HG03439 (cell line): ENCODE measurements at regions not wholly inside any gene's neighbourhood (a gene's known extent, or its start where the extent isn't known, plus 50 kb on each side); places are given as distances from the start of the nearest gene placed in this dataset.

ENCODE experiments used
- ATAC-seq: cut with Tn5 transposase; IDR thresholded peaks from one replicate; pipeline ENCODE4 v1.9.1; 2021; ENCODE audit warnings: mild to moderate bottlenecking, moderate library complexity; ENCODE audit not compliant: unreplicated experiment

- ATAC-seq: no peak
Observed at GRCh38 chr2:156099382-156099781, 233.1 kb downstream of the NR4A2 start.

GRCh38 chr2:156098506-156098905, 234.0 kb downstream of the NR4A2 start:
- no peak for ATAC-seq

GRCh38 chr2:156088587-156088986, 243.9 kb downstream of the NR4A2 start:
- ATAC-seq: no peak

GRCh38 chr2:156087875-156088274, 244.6 kb downstream of the NR4A2 start:
- ATAC-seq: no peak

GRCh38 chr2:156083763-156084493, 248.6 kb downstream of the NR4A2 start:
- ATAC-seq: no peak

GRCh38 chr2:156079845-156080244, 252.7 kb downstream of the NR4A2 start:
- ATAC-seq: no peak

GRCh38 chr2:156077041-156077742, 255.3 kb downstream of the NR4A2 start:
- ATAC-seq: no peak

GRCh38 chr2:156065912-156066311, 266.6 kb downstream of the NR4A2 start:
- ATAC-seq: no peak

GRCh38 chr2:156064540-156064939, 268.0 kb downstream of the NR4A2 start:
- ATAC-seq: no peak

GRCh38 chr2:156057647-156058046, 274.9 kb downstream of the NR4A2 start:
- ATAC-seq: no peak

- ATAC-seq: no peak
Observed at GRCh38 chr2:156054983-156055382, 277.5 kb downstream of the NR4A2 start.

- ATAC-seq: no peak
Observed at GRCh38 chr2:156046900-156047299, 285.6 kb downstream of the NR4A2 start.

- ATAC-seq: no peak
Observed at GRCh38 chr2:156042895-156043294, 289.6 kb downstream of the NR4A2 start.

GRCh38 chr2:156038021-156038420, 294.5 kb downstream of the NR4A2 start:
- ATAC-seq: no peak

GRCh38 chr2:156037482-156037881, 295.0 kb downstream of the NR4A2 start:
- ATAC-seq: no peak

GRCh38 chr2:156031121-156031520, 301.4 kb downstream of the NR4A2 start:
- ATAC-seq: no peak

- no peak for ATAC-seq
Observed at GRCh38 chr2:156023229-156023869, 309.2 kb downstream of the NR4A2 start.

- ATAC-seq: no peak
Observed at GRCh38 chr2:156021146-156022040, 311.1 kb downstream of the NR4A2 start.

GRCh38 chr2:156019341-156019740, 313.2 kb downstream of the NR4A2 start:
- no peak for ATAC-seq

- ATAC-seq: no peak
Observed at GRCh38 chr2:156017341-156017885, 315.1 kb downstream of the NR4A2 start.

- no peak for ATAC-seq
Observed at GRCh38 chr2:156009293-156009692, 323.2 kb downstream of the NR4A2 start.
